GM21717 (cell line): ENCODE measurements at regions not wholly inside any gene's neighbourhood (a gene's known extent, or its start where the extent isn't known, plus 50 kb on each side); places are given as distances from the start of the nearest gene placed in this dataset.

ENCODE experiments used
- ATAC-seq: cut with Tn5 transposase; IDR thresholded peaks from one replicate; pipeline ENCODE4 v1.9.1; 2021; ENCODE audit warnings: mild to moderate bottlenecking, moderate library complexity; ENCODE audit not compliant: unreplicated experiment

- no peak for ATAC-seq
Observed at GRCh38 chr21:16011719-16012118, 281.9 kb downstream of the USP25 start.

- no peak for ATAC-seq
Observed at GRCh38 chr21:16013570-16013969, 283.8 kb downstream of the USP25 start.

GRCh38 chr21:16020878-16021277 is 291.1 kb downstream of the USP25 start:
- ATAC-seq: no peak

GRCh38 chr21:16022116-16022515 is 292.3 kb downstream of the USP25 start:
- no peak for ATAC-seq

- no peak for ATAC-seq
Observed at GRCh38 chr21:16022921-16023320, 293.1 kb downstream of the USP25 start.

GRCh38 chr21:16028142-16028541 is 298.4 kb downstream of the USP25 start:
- no peak for ATAC-seq

- no peak for ATAC-seq
Observed at GRCh38 chr21:16028941-16029464, 299.2 kb downstream of the USP25 start.

GRCh38 chr21:16033193-16033592 is 303.4 kb downstream of the USP25 start:
- ATAC-seq: no peak

GRCh38 chr21:16034446-16035190 is 304.8 kb downstream of the USP25 start:
- no peak for ATAC-seq

- ATAC-seq: no peak
Observed at GRCh38 chr21:16037421-16037955, 307.7 kb downstream of the USP25 start.

- no peak for ATAC-seq
Observed at GRCh38 chr21:16040601-16041000, 310.8 kb downstream of the USP25 start.

- ATAC-seq: no peak
Observed at GRCh38 chr21:16044676-16045075, 314.9 kb downstream of the USP25 start.

- no peak for ATAC-seq
Observed at GRCh38 chr21:16046656-16047330, 317.0 kb downstream of the USP25 start.

GRCh38 chr21:16047904-16048303 is 318.1 kb downstream of the USP25 start:
- no peak for ATAC-seq

GRCh38 chr21:16055014-16055413 is 325.2 kb downstream of the USP25 start:
- ATAC-seq: no peak

GRCh38 chr21:16058896-16059295 is 329.1 kb downstream of the USP25 start:
- ATAC-seq: no peak

- ATAC-seq: no peak
Observed at GRCh38 chr21:16059981-16060380, 330.2 kb downstream of the USP25 start.

GRCh38 chr21:16061194-16061593 is 331.4 kb downstream of the USP25 start:
- ATAC-seq: no peak

- no peak for ATAC-seq
Observed at GRCh38 chr21:16069178-16070112, 339.7 kb downstream of the USP25 start.

GRCh38 chr21:16070207-16070651 is 340.4 kb downstream of the USP25 start:
- no peak for ATAC-seq

GRCh38 chr21:16071092-16071491 is 341.3 kb downstream of the USP25 start:
- ATAC-seq: no peak
